Adrenal gland (tissue), 9 donors: ENCODE measurements at regions not wholly inside any gene's neighbourhood (a gene's known extent, or its start where the extent isn't known, plus 50 kb on each side); places are given as distances from the start of the nearest gene placed in this dataset.
"Not testable (repeated sequence)": the region's sequence is repeated elsewhere in the genome, so short reads cannot be mapped to it uniquely, and the experiment has no call there.

Experiments
- DNase-seq, 7 donors: peaks; one replicate each; pipeline ENCODE4 v3.0.0-alpha.2; 2019 to 2020
- H3K27ac ChIP-seq, 5 donors: fragments of 200-600 bp; sonication (generic) in 4 of 5; 1 replicate in 3 of 5; 2 replicates in 2 of 5; pipeline versions ENCODE4 v1.5.1 to v1.8.0; 2016 to 2020; ENCODE audit warnings: mild to moderate bottlenecking in 1 of 5
- H3K27me3 ChIP-seq: fragments of 200-600 bp; 2 replicates; pipeline ENCODE4 v1.8.0; 2021
- H3K36me3 ChIP-seq, 2 donors: fragments of 200-600 bp; replicated peaks in 1 of 2; 1 replicate in 1 of 2; 2 replicates in 1 of 2; pipeline versions ENCODE4 v1.5.1 to v1.8.0; 2018 to 2022
- H3K4me1 ChIP-seq, 2 donors: fragments of 200-600 bp; replicated peaks in 1 of 2; 1 replicate in 1 of 2; 2 replicates in 1 of 2; pipeline versions ENCODE4 v1.5.1 to v1.8.0; 2018 to 2021
- H3K4me3 ChIP-seq, 4 donors: fragments of 200-600 bp; sonication (generic) in 3 of 4; one replicate each; pipeline ENCODE4 v1.5.1; 2016 to 2018
- H3K9me3 ChIP-seq, 3 donors: fragments of 200-600 bp; sonication (generic) in 1 of 3; replicated peaks in 1 of 3; 1 replicate in 2 of 3; 2 replicates in 1 of 3; pipeline versions ENCODE4 v1.5.1 to v1.8.0; 2016 to 2021
- POLR2A ChIP-seq, 2 donors: fragments of 450-650 bp; IDR thresholded peaks; one replicate each; pipeline ENCODE4 v1.6.1; 2017; ENCODE audit warnings: antibody characterized with exemption in 2 of 2, mild to moderate bottlenecking in 2 of 2, moderate library complexity in 1 of 2
- WGBS, 4 donors: extraction: QIAGEN DNeasy Blood & Tissue Kit in 2 of 4; methylation state at CpG; one replicate each; pipeline versions ENCODE4 v1.1.5 to v1.1.7; 2013 to 2017; 5-methylcytosine and 5-hydroxymethylcytosine counted together
- intact Hi-C, 2 donors: fragments of 100-400 bp; cut with DNase I; formaldehyde crosslinking; loops; one replicate each; pipeline versions ENCODE4 v1.14.1 to v1.15.0; 2022 to 2023
- TF ChIP-seq, protein P1 (sequence below), 6 experiments: fragments of 450-650 bp in 4 of 6; fragments of 200-600 bp in 2 of 6; sonication (generic) in 1 of 6; IDR thresholded peaks; 1 replicate in 5 of 6; 2 replicates in 1 of 6; pipeline versions ENCODE4 v1.5.1 to v1.8.0; 2016 to 2021; ENCODE audit warnings: antibody characterized with exemption in 6 of 6, mild to moderate bottlenecking in 2 of 6, moderate library complexity in 1 of 6
- donor health status: healthy with polysubstance abuse.
- donor health status: Bipolar disorder and iron deficiency.
- donor health status: DM: yes; HTN: yes; CAD: no.
- donor health status: DM: no; HTN: no; CAD: no.
- donor health status: DM: no; HTN: no; CAD: no.

DNA sequence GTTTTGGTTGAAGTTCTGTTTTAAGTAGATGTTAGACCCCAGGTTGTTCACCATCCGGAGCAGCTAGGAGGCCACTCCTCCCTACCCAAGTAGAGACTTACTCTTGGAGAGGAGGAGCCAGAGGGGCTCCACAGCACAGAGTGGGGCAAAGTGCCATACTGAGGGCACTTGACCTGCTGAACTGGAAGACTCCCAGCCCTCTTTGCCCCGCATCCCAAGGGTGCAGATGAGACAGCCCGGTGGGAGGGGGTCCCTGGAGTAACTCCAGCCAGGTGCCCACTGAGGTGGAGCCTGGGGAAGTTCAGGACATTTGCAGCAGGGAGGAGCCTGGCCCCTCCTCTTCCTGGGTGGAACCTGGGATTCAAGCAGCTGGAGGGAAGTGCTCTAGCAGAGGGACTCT lies 102.1 kb upstream of the GPR6 start:
- H3K36me3 ChIP-seq = no peaks in the 10 kb centered on the region
- 91 to 93% (median 93%) methylated on average over 2 to 3 of the region's 3 CpGs for WGBS, 4 donors

DNA sequence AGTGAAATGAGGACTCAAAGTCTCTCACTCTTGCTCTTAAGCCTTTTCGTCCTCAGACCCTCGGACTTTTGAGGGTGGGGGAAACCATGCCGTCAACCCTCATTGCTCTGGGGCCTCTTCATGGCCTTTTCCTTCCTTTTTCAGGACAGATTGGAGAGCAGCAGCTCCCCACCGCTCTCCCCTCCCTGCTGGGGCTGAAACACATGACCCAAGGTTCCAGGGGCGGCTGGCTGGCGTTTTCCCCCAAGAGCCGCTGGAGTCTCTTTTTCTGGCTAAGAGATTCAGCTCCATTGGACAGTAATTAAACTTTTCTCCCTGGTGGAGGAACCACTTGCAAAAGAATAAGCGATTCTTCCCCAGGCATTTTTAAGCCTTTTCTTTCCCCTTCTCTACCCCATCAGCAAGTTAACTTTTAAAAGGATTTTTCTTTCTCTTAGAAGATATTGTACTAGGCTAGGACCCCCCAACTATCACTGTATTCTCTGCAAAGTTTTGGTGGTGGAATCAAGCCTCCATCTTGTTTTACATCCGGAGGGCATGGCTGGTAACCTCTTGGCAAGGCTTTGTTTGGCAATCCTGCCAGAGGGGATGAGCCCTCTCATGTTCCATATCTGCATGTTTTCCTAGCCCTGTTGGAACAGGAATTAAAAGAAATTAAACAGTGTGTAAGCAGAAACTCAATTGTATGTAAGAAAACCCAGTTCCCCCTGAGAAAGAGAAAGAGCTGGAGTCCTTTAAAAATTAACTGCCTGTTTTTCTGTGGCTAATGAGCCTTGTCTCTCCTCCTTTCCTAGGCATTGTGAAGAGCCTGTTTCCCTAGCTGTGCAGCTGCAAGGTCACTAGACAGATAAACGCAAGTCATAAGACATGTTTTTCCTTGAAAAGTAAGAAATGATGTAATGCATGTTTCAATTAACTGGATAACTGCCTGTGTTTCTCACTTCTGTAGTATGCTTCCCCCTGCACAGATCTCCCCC lies 100.8 kb upstream of the GPR6 start:
- DNase-seq = peak in 5 of 7 donors; percentile 32 to 64 (median 39)
- Histone ChIP-seq H3K36me3 (no peaks in the 10 kb centered on the region), H3K4me3 (no peak overlapping the region), H3K27me3 (no peaks in the 10 kb centered on the region), H3K9me3 (no peaks in the 10 kb centered on the region), H3K4me1 (peaks cover 0 to 3% of the 10 kb centered on the region in 2 donors), H3K27ac (peak overlapping the region in 4 of 5 donors; percentile 5 to 58 (median 35))
- WGBS, 4 donors = 69 to 77% (median 72%) methylated on average over 10 of the region's 10 CpGs
- peak in 1 of 2 donors; percentile 32 for TF ChIP-seq POLR2A (IDR thresholded peaks at IDR 0.05)
- TF ChIP-seq, protein P1, sequence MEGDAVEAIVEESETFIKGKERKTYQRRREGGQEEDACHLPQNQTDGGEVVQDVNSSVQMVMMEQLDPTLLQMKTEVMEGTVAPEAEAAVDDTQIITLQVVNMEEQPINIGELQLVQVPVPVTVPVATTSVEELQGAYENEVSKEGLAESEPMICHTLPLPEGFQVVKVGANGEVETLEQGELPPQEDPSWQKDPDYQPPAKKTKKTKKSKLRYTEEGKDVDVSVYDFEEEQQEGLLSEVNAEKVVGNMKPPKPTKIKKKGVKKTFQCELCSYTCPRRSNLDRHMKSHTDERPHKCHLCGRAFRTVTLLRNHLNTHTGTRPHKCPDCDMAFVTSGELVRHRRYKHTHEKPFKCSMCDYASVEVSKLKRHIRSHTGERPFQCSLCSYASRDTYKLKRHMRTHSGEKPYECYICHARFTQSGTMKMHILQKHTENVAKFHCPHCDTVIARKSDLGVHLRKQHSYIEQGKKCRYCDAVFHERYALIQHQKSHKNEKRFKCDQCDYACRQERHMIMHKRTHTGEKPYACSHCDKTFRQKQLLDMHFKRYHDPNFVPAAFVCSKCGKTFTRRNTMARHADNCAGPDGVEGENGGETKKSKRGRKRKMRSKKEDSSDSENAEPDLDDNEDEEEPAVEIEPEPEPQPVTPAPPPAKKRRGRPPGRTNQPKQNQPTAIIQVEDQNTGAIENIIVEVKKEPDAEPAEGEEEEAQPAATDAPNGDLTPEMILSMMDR (IDR thresholded peaks at IDR 0.05) = no peak
- intact Hi-C loops = no loop called here

More for the DNA sequence above, 102.1 kb upstream of the GPR6 start:
- Histone ChIP-seq H3K9me3 (no peaks in the 10 kb centered on the region), H3K4me1 (peaks cover 0 to 3% of the 10 kb centered on the region in 2 donors), H3K27me3 (no peaks in the 10 kb centered on the region), H3K27ac (no peak overlapping the region), H3K4me3 (no peak overlapping the region)
- no peak for DNase-seq
- intact Hi-C loops = no loop called here
- TF ChIP-seq, protein P1 (IDR thresholded peaks at IDR 0.05) = no peak
- no peak for TF ChIP-seq POLR2A (IDR thresholded peaks at IDR 0.05)

DNA sequence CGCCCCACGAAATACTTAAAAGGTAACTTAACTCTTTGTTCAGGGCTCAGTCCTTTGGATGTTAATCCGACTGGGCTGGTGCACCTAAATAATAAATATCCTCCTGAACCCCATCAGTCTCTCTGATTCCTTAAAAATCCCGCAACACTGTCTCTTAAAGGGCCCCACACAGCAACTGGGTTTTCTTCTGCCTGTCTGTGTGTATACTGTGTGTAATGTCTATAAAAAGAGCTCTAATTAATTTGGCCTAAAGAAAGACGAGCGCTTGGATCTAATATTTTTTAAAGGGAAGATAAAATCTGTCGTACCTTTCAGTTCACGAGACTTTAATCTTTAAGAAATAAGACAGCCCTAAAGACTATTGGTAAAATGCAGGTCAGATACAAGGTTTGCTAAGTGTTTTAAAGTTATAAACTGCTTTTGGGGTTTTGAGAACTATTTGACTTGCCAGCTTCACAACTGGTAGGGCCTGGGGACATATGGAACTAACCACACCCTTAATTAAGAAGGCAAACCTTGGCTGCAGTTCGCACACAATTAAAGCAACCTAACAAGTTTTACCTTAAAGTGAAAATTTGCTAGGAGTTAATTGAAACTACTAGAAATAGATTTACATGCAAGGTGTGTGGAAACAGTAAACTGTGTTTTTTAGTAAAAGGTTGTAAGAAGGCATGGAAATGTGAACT lies 100.0 kb upstream of the GPR6 start:
- H3K27me3 ChIP-seq, H3K4me3 ChIP-seq, H3K9me3 ChIP-seq, H3K36me3 ChIP-seq, H3K4me1 ChIP-seq, DNase-seq, intact Hi-C loops: not testable (repeated sequence)
- peak overlapping the region in 2 of 5 donors; percentile 38 to 58 for H3K27ac ChIP-seq
- WGBS, 4 donors = 55 to 73% (median 63%) methylated on average over 9 of the region's 9 CpGs

DNA sequence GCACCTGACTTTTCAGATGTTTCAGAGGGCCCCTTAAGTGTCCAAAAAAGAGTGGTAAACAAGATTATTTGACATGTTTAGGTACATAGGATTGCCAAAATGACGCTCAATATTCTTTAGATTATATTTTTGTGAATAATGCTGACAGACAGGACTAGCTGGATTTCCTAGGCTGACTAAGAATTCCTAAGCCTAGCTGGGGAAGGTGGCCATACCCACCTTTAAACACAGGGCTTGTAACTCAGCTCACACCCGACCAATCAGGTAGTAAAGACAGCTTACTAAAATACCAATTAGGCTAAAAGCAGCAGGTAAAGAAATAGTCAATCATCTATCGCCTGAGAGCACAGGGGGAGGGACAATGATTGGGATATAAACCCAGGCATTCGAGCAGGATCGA lies 99.0 kb upstream of the GPR6 start:
- intact Hi-C loops, H3K27ac ChIP-seq, DNase-seq, H3K9me3 ChIP-seq, H3K27me3 ChIP-seq, H3K36me3 ChIP-seq, H3K4me1 ChIP-seq, H3K4me3 ChIP-seq: not testable (repeated sequence)
- 82 to 86% (median 84%) methylated on average over 5 of the region's 5 CpGs for WGBS, 4 donors

DNA sequence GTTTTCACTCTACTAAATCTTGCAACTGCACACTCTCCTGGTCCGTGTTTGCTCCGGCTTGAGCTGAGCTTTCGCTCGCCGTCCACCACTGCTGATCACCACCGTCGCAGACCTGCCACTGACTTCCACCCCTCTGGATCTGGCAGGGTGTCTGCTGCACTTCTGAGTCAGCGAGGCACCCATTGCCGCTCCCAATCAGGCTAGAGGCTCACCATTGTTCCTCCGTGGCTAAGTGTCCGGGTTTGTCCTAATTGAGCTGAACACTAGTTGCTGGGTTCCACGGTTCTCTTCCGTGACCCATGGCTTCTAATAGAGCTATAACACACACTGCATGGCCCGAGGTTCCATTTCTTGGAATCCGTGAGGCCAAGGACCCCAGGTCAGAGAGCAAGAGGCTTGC lies 98.6 kb upstream of the GPR6 start:
- WGBS, 4 donors = 91 to 94% (median 93%) methylated on average over 12 to 15 of the region's 15 CpGs
- Histone ChIP-seq H3K9me3 (no peaks in the 10 kb centered on the region), H3K27ac (no peak overlapping the region), H3K4me1 (peaks cover 0 to 3% of the 10 kb centered on the region in 2 donors), H3K4me3 (no peak overlapping the region), H3K36me3 (no peaks in the 10 kb centered on the region), H3K27me3 (no peaks in the 10 kb centered on the region)
- DNase-seq = no peak
- intact Hi-C loops = no loop called here
- TF ChIP-seq, protein P1 (IDR thresholded peaks at IDR 0.05) = no peak
- no peak for TF ChIP-seq POLR2A (IDR thresholded peaks at IDR 0.05)

DNA sequence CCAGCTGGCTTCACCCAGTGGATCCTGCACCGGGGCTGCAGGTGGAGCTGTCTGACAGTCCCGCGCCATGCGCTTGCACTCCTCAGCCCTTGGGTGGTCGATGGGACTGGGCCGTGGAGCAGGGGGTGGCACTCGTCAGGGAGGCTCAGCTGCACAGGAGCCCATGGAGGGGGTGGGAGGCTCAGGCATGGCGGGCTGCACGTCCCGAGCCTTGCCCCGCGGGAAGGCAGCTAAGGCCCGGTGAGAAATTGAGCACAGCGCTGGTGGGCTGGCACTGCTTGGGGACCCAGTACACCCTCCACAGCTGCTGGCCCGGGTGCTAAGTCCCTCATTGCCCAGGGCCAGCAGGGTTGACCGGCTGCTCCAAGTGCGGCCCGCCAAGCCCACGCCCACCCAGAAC lies 97.0 kb upstream of the GPR6 start:
- WGBS, 4 donors = 86 to 98% methylated on average over 19 of the region's 19 CpGs; no CpG with 5 or more reads in 2 of the 4 donors
- intact Hi-C loops, H3K27ac ChIP-seq: not testable (repeated sequence)

DNA sequence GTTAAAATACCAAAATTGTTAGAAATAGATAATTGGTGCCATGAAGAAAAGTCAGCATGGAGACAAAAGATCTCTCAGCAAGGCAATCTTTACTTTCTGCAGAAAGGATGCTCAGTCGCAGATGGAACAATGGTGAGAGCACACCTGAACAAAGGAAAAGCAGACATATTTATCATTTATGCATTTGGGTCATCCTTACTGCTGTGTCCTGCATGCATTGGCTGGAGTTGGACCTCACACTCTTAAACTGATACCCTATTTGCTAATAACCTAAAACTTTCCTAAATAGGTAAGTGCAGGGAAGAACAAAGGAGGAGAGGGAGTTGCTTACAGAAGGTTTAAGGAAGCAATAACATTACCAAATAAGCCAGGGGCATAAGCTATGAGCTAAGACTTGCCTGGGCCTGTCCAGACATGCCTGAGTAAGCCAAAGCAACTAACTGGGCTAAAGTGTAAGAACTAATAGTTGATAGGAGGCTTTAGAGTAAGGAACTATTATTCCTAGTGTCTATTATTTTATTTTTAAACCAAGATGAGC lies 96.1 kb upstream of the GPR6 start:
- H3K36me3 ChIP-seq, DNase-seq, H3K27me3 ChIP-seq, H3K9me3 ChIP-seq, H3K27ac ChIP-seq, H3K4me3 ChIP-seq, H3K4me1 ChIP-seq, intact Hi-C loops: not testable (repeated sequence)
- WGBS, 4 donors = 96 to 100% (median 96%) methylated on average over 1 of the region's 1 CpG

More for the DNA sequence above, 97.0 kb upstream of the GPR6 start:
- not testable (repeated sequence) for DNase-seq, H3K27me3 ChIP-seq, H3K9me3 ChIP-seq, H3K36me3 ChIP-seq, H3K4me1 ChIP-seq, H3K4me3 ChIP-seq
